ENCODE measurements at regions not wholly inside any gene's neighbourhood (a gene's known extent, or its start where the extent isn't known, plus 50 kb on each side); places are given as distances from the start of the nearest gene placed in this dataset.

GRCh38 chr5:175168882-175169507 lies 275.0 kb downstream of the DRD1 start:
- TF ChIP-seq EZH2phosphoT487 (IDR thresholded peaks at IDR 0.05; ENCODE audit: borderline replicate concordance, low read length) (no peak), CTCF (IDR thresholded peaks at IDR 0.05; ENCODE audit: low read depth, low read length, poor library complexity, severe bottlenecking) (no peak)

All from DOHH2 (cell line).